Inflammatory macrophage treated with lipopolysaccharide for 4 hours (primary cell): ENCODE measurements at regions not wholly inside any gene's neighbourhood (a gene's known extent, or its start where the extent isn't known, plus 50 kb on each side); places are given as distances from the start of the nearest gene placed in this dataset.
"Not testable (repeated sequence)": the region's sequence is repeated elsewhere in the genome, so short reads cannot be mapped to it uniquely, and the experiment has no call there.

Experiments
- DNase-seq: peaks from one replicate; pipeline ENCODE4 v3.0.0-alpha.2; 2020

DNA sequence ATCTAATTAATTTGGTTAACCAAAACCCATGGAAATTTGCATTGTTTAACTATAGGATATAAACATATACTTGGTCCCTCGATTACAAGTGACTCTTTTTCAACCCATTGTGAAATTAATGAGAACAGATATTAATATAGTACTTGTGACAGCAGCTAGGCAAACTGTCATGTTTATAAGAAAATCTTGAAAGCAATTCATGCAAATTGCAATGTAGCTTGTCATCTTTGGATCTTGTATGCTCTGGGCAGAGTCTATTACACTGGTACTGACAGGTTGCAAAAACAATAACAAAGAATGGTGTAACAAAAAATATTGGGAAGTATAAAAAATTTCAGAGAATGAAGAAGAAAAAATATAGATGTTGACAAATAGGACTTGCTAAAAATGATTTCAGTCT lies 941.0 kb downstream of the DNAH5 start:
- DNase-seq = no peak

DNA sequence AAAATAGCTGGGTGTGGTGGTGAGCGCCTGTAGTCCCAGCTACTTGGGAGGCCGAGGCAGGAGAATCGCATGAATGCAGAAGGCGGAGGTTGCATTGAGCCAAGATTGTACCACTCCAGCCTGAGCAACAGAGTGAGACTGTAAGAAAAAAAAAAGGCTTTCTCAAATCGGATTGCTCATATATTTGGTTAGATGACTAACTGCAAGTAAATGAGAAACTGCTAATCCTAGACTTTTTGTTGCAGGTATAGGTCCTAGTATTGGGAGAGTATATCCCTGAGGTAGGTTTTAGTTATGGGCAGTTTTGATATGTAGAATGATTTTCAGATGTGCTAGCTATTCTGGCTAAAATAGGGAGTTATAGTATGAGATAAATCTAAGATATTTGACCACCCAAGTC lies 944.8 kb downstream of the DNAH5 start:
- no peak for DNase-seq

- no peak for DNase-seq
Measured at GRCh38 chr5:12985142-12985541, 959.3 kb downstream of the DNAH5 start.

GRCh38 chr5:12974856-12975255 lies 969.6 kb downstream of the DNAH5 start:
- no peak for DNase-seq

DNA sequence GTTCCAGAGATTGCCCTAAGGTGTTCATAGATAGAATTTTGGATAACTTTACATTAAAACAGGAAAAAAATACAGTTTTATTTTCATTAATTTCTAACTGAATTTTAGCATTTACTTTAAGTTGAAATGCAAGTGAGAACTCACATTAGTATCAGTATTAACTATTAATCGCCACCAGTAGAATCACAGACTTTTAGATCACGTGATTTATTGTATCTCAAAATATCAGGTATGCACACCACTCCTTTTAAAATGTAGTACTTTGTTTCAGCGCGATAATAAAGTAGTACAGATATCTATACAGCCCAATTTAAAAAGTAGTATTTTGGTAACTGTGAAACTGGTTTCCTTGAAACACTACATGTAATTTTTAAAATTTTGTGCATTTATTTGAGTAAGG lies 978.7 kb downstream of the DNAH5 start:
- DNase-seq = no peak

GRCh38 chr5:12959713-12960112 lies 984.8 kb downstream of the DNAH5 start:
- no peak for DNase-seq

- DNase-seq = no peak
Measured at GRCh38 chr5:12952409-12952808, 992.1 kb downstream of the DNAH5 start.

DNA sequence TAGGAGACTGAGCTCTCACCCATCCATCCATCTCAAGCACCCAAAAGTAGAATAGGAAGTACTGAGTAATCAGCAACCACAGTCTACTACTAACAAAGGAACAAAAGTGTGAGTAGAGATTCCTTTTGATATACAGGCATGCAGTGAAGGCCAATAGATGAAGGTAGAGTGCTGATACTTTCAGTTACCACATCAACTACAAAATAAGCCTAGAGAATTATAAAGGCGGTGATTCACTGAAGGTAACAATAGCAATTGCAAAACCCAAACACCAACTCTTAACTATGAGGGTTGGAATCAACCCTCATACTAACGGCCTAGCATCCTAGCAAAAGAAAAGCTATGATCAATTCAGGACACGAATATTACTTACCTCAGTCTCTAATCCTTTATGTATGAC lies 992.6 kb downstream of the DNAH5 start:
- no peak for DNase-seq

GRCh38 chr5:12947379-12947778 lies 997.1 kb downstream of the DNAH5 start:
- DNase-seq = no peak

DNA sequence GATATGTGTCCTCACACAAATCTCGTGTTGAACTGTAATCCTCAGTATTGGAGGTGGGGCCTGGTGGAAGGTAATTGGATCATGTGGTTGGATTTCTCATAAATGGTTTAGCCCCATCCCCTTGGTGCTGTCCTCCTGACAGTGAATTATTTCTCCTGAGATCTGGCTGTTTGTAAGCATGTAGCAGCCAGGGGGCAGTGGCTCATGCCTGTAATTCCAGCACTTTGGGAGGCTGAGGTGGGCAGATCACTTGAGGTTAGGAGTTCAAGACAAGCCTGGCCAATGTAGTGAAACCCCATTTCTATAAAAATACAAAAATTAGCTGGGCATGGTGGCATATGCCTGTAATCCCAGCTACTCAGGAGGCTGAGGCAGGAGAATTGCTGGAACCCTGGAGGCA lies 999.0 kb downstream of the DNAH5 start:
- not testable (repeated sequence) for DNase-seq

GRCh38 chr5:12936221-12936620 lies 1008.3 kb downstream of the DNAH5 start:
- no peak for DNase-seq

GRCh38 chr5:12934722-12935121 lies 1009.8 kb downstream of the DNAH5 start:
- no peak for DNase-seq

GRCh38 chr5:12920527-12920926 lies 1016.3 kb upstream of the CTNND2 start:
- DNase-seq = no peak

- no peak for DNase-seq
Measured at GRCh38 chr5:12911156-12911555, 1006.9 kb upstream of the CTNND2 start.

GRCh38 chr5:12910641-12911040 lies 1006.4 kb upstream of the CTNND2 start:
- DNase-seq = no peak

DNA sequence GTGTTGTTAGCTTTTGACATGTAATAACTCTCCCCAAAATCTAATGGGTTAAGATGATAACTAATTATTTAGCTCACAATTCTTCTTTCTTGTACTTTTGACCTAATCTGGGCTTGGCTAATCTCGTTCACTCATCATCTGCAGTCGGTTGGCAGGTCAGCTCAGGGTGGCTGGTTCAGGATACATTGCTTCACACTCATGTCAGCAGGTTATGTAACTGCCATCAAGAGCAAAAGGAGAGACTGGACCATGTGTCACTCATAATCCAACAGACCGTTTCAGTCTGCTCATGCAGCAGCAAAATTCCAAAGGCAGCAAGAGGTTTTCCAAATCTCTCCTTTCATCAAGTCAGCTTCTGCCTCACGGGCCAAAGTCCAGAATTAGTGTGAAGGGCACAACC lies 998.4 kb upstream of the CTNND2 start:
- no peak for DNase-seq

- no peak for DNase-seq
Measured at GRCh38 chr5:12901696-12902095, 997.5 kb upstream of the CTNND2 start.

DNA sequence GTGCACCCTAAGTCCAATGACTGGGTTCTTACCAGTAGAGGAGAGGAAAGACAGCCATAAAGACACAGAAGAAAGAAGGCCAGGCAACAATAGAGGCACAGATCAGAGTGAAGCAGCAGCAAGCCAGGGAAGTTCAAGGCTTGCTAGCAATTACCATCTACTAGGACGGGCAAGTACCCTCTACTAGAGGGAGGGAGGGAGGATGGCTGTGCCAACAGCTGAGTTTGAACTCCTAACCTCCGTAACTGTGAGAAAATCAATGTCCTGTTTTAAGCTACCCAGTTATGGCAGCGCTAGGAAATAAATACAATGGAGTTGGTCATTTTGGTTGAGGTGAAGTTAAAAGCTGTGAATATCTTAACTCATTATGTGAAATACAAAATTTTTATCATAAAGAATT lies 991.8 kb upstream of the CTNND2 start:
- DNase-seq = no peak

DNA sequence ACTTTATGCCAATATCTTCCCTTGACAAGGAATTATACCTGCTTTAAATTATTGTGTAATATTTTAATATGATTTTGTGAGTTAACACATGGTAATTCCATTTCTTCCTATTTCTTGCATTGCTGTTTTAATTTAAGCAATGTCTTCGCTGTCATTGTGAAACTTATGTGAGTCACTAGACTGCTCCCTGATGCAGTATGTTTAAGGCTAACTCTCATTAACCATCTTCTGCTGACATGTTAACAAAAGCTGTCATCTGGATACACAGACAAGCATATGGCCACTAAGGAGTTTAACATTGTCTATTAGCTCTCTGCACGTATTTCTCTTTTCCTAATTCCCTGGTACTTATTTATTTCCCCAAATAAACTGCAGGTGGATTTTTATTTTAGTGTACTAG lies 980.8 kb upstream of the CTNND2 start:
- no peak for DNase-seq

DNA sequence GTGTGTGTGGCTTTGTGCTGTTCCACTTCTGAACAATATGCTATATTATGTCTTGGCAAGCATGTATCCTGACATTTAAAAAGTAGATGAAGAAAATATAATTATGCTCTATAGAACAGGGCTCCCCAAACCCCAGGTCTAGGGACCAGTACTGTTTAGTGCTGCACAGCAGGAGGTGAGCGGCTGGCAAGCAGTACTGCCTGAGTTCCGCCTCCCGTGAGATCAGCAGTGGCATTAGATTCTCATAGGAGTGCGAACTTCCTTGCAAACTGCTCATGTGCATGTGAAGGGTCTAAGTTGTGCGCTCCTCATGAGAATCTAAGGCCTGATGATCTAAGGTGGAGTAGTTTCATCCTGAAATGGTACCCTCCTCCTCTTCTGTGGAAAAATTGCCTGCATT lies 979.1 kb upstream of the CTNND2 start:
- no peak for DNase-seq

DNA sequence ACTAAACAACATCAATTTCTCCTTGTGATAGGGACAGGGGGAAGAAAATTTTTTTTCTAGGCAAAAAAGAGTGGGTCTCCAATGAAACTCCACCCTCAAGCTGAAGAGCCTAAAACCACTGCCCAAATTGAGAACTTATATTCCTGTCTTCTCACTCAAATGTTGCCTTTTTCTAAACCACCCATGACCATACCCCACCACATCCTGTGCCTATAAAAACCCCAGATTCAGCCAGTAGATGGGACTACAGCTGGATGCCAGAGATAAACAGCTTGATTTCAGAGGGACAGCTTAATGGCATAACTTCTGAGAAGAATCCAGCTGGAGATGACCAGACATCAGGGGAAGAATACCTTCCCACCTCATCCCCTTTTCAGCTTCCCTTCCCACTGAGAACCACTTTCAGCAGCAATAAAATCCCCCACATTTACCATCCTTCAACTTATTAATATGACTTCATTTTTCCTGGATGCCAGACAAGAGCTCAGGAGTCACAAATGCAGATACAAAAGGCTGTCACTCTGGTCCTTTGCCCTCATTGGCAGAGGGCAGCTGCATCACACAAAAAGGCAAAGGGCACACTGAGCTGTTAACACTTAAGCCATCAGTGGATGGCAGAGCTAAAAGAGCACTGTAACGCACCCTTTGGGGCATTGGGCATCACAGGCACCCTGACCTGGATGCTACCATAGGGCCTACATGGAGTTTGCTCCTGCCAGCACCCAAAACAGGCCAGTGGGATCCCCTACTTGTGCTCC lies 972.5 kb upstream of the CTNND2 start:
- DNase-seq = no peak

DNA sequence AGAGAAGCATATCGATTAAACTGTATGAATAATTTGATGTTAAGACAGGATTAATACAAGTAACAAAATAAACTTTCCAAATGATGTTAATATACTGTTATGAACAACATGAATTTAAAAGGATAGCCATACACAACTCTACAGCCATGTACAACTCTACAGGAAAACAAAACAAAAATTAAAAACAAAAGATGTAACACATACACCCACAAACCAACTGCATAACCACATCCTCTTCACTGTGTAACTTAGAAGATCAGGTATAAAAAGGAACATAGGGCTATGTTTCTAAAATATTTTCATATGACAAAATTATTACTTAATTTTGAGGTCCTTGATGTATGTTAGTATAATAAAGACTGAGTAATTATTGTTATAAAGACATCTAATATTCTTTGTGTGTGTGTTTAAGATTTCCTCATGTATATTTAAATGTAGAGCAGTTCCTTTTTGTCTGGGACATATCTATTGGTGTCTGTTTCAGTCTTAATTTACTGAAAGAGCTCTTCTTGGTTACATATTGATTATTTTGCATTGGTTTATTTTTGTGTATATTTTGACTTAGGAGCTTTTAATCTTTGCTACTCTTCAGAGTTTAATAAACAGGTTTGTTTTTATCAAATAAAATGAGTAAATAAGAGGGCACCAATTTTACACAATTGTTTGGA lies 966.8 kb upstream of the CTNND2 start:
- no peak for DNase-seq

DNA sequence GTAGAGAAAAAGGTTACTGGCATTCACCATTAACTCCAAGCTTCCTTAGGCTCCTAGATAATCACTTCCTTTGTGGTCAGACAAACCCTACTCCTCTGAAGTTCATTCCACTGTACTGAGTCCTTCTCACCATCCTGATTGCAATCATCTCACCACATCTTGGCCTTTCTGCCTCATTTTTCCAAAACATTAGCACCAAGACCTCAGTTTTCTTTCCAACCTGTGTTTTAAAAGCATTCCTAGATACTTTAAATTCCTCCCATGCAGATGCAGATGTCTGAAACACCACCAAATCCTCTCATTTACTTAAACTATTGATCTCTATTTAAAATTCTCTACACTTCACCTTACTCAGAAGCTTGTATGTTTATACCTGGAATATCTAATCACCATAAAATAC lies 961.3 kb upstream of the CTNND2 start:
- DNase-seq = no peak

DNA sequence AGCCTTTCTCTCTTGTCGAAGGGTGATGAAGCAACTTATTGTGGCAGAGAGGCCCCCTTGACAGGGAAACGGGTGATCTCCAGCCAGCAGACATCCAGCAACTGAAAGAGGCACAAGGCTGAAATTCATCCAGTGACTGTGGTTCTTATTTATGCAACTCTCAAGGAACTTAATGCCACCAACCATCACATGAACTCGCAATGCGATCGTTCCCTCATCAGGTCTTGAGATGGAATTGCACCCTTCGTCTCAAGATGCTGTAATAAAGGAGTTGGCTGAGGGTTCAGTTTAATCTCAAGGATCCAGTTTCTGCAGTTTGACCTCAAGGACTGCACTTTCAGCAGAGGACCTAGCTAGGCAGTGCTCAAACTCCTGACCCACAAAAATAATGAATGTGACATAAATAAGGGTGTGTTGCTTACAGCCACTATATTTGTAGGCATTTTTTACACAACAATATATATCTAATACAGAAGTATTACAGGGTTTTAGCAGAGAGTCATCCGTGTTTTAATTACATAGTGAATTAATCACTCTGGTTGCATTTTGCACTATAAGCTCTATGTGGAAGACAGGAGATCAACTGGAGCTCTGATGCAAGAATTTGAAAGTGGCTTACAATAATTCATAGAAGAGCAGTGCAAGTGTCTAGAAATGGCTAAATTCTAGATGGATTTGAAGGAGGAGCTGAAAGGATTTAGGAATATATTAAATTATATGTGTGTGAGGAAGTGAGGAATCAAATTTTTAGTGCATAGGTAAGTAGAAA lies 957.8 kb upstream of the CTNND2 start:
- DNase-seq = no peak
